ENCODE measurements at regions not wholly inside any gene's neighbourhood (a gene's known extent, or its start where the extent isn't known, plus 50 kb on each side); places are given as distances from the start of the nearest gene placed in this dataset.

GRCh38 chr13:47816831-47817230 lies 184.2 kb downstream of the SUCLA2 start:
- Histone ChIP-seq H3K27me3 (ENCODE audit: control insufficient read depth, insufficient read depth, low read length) (no peaks in the 10 kb centered on the region), H3K36me3 (ENCODE audit: control insufficient read depth, insufficient read depth, low read length) (no peaks in the 10 kb centered on the region), H3K4me3 (ENCODE audit: low read depth, low read length) (no peak overlapping the region)
- TF ChIP-seq, protein P1, sequence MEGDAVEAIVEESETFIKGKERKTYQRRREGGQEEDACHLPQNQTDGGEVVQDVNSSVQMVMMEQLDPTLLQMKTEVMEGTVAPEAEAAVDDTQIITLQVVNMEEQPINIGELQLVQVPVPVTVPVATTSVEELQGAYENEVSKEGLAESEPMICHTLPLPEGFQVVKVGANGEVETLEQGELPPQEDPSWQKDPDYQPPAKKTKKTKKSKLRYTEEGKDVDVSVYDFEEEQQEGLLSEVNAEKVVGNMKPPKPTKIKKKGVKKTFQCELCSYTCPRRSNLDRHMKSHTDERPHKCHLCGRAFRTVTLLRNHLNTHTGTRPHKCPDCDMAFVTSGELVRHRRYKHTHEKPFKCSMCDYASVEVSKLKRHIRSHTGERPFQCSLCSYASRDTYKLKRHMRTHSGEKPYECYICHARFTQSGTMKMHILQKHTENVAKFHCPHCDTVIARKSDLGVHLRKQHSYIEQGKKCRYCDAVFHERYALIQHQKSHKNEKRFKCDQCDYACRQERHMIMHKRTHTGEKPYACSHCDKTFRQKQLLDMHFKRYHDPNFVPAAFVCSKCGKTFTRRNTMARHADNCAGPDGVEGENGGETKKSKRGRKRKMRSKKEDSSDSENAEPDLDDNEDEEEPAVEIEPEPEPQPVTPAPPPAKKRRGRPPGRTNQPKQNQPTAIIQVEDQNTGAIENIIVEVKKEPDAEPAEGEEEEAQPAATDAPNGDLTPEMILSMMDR (IDR thresholded peaks at IDR 0.05; ENCODE audit: insufficient read depth, low read length, poor library complexity, severe bottlenecking) = no peak
- DNase-seq (ENCODE audit: low read depth) = no peak

- no peak for DNase-seq (ENCODE audit: low read depth)
- H3K4me3 ChIP-seq (ENCODE audit: low read depth, low read length) = no peak overlapping the region
- no peaks in the 10 kb centered on the region for H3K36me3 ChIP-seq (ENCODE audit: control insufficient read depth, insufficient read depth, low read length)
- H3K27me3 ChIP-seq (ENCODE audit: control insufficient read depth, insufficient read depth, low read length) = no peaks in the 10 kb centered on the region
- TF ChIP-seq, protein P1 (IDR thresholded peaks at IDR 0.05; ENCODE audit: insufficient read depth, low read length, poor library complexity, severe bottlenecking) = no peak
Measured at GRCh38 chr13:47813718-47814117, 187.4 kb downstream of the SUCLA2 start.

- no peaks in the 10 kb centered on the region for H3K36me3 ChIP-seq (ENCODE audit: control insufficient read depth, insufficient read depth, low read length)
- no peaks in the 10 kb centered on the region for H3K27me3 ChIP-seq (ENCODE audit: control insufficient read depth, insufficient read depth, low read length)
- TF ChIP-seq, protein P1 (IDR thresholded peaks at IDR 0.05; ENCODE audit: insufficient read depth, low read length, poor library complexity, severe bottlenecking) = no peak
- H3K4me3 ChIP-seq (ENCODE audit: low read depth, low read length) = no peak overlapping the region
- no peak for DNase-seq (ENCODE audit: low read depth)
Measured at GRCh38 chr13:47809411-47809810, 191.7 kb downstream of the SUCLA2 start.

DNA sequence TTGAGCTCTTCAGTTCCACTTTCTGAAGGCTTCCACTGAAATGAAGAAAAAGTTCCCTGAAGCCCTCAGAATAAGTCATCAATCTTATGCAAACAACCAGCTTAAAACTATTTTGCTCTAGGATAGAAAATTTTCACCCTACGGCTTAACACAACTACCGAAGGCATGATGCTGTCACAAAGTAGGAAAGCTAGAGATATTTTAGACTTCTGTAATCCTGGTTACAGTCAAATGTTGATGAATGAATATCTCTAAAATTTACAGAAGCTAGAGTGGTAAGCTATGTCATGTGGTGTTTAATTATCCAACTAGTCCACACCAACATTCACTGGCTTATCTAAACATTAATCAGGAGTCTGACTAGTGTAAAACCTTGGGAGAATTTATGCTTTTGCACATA lies 197.9 kb downstream of the SUCLA2 start:
- no peak for DNase-seq (ENCODE audit: low read depth)
- TF ChIP-seq, protein P1 (IDR thresholded peaks at IDR 0.05; ENCODE audit: insufficient read depth, low read length, poor library complexity, severe bottlenecking) = no peak
- no peaks in the 10 kb centered on the region for H3K36me3 ChIP-seq (ENCODE audit: control insufficient read depth, insufficient read depth, low read length)
- H3K27me3 ChIP-seq (ENCODE audit: control insufficient read depth, insufficient read depth, low read length) = no peaks in the 10 kb centered on the region
- H3K4me3 ChIP-seq (ENCODE audit: low read depth, low read length) = no peak overlapping the region

DNA sequence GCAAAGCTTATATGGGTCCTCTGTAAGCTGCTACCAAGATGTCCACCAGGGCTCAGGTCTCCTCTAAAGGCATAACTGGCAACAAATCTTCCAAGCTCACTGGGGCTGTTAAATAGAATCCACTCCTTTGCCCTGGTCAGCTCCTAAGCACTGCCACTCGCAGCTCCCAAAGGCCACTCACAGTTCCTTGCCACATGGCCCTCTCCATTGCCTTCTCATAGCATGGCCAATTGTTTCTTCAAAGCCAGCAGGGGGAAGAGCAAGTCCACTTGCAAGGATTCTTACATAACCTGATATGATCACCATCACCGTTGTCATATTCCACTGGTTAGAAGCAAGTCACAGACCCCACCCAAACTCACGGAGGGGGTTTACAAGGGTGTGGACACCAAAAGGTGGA lies 199.5 kb downstream of the SUCLA2 start:
- H3K36me3 ChIP-seq (ENCODE audit: control insufficient read depth, insufficient read depth, low read length) = no peaks in the 10 kb centered on the region
- H3K4me3 ChIP-seq (ENCODE audit: low read depth, low read length) = no peak overlapping the region
- TF ChIP-seq, protein P1 (IDR thresholded peaks at IDR 0.05; ENCODE audit: insufficient read depth, low read length, poor library complexity, severe bottlenecking) = no peak
- H3K27me3 ChIP-seq (ENCODE audit: control insufficient read depth, insufficient read depth, low read length) = no peaks in the 10 kb centered on the region
- DNase-seq (ENCODE audit: low read depth) = no peak

- no peak for DNase-seq (ENCODE audit: low read depth)
- TF ChIP-seq, protein P1 (IDR thresholded peaks at IDR 0.05; ENCODE audit: insufficient read depth, low read length, poor library complexity, severe bottlenecking) = no peak
- no peaks in the 10 kb centered on the region for H3K36me3 ChIP-seq (ENCODE audit: control insufficient read depth, insufficient read depth, low read length)
- no peak overlapping the region for H3K4me3 ChIP-seq (ENCODE audit: low read depth, low read length)
- no peaks in the 10 kb centered on the region for H3K27me3 ChIP-seq (ENCODE audit: control insufficient read depth, insufficient read depth, low read length)
Measured at GRCh38 chr13:47800593-47800992, 200.5 kb downstream of the SUCLA2 start.

All from kidney epithelial cell (primary cell).